ENCODE measurements at regions not wholly inside any gene's neighbourhood (a gene's known extent, or its start where the extent isn't known, plus 50 kb on each side); places are given as distances from the start of the nearest gene placed in this dataset.

- TF ChIP-seq CTCF (IDR thresholded peaks at IDR 0.05; ENCODE audit: poor library complexity) (no peak), EZH2 (IDR thresholded peaks at IDR 0.05; ENCODE audit: borderline replicate concordance) (no peak), EZH2phosphoT487 (IDR thresholded peaks at IDR 0.05; ENCODE audit: low read depth, severe bottlenecking, unreplicated experiment) (no peak)
Measured at GRCh38 chr15:48058371-48058770, 62.4 kb upstream of the SLC24A5 start.
